NCI-H2196 treated with DMSO at 0.1 percent for 48 hours (cell line): ENCODE measurements at regions not wholly inside any gene's neighbourhood (a gene's known extent, or its start where the extent isn't known, plus 50 kb on each side); places are given as distances from the start of the nearest gene placed in this dataset.

Experiments
- DNase-seq: peaks from one replicate; lab custom pipeline; 2025; ENCODE audit not compliant: unreplicated experiment; lab: John Stamatoyannopoulos, UW

DNA sequence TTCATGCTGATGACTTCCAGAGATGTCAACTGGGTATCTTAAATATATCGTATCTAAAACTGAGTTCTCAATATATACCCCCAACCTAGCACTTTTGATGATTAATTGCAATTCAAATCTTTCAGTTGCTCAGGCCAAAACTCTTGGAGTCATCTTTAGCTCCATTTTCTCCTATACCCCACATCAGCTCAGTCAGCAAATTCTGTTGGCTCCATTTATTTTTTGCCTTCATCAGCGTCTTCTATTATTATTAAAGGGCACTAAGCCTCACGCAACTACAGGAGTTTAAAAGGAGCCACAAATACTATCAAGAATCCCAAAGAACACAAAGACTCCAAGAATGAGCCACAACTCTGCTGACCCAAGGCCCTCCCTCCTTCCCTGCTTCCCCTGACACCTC lies 134.9 kb downstream of the KCTD12 start:
- DNase-seq: no peak

GRCh38 chr13:76750126-76750525 lies 136.1 kb downstream of the KCTD12 start:
- no peak for DNase-seq

GRCh38 chr13:76745261-76746200 lies 140.7 kb downstream of the KCTD12 start:
- DNase-seq: no peak

GRCh38 chr13:76741624-76742023 lies 144.6 kb downstream of the KCTD12 start:
- DNase-seq: no peak

DNA sequence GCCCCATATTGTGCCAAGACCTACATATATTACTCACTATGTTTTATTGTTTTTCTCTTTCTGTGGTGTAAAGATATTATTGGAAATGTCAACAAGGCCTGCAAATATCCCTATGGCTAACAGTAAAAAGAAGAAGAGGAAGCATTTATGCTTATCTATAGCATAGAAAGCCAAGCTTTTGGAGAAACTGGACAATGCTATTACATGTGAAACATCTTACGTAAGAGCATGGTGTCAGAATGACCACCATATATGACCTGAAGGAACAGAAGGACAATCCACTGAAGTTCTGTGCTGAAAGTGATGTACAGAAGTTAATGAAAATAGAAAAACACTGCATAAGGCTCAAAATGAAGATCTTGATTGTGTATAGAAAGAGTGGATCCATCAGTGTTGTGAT lies 145.2 kb downstream of the KCTD12 start:
- DNase-seq: no peak

DNA sequence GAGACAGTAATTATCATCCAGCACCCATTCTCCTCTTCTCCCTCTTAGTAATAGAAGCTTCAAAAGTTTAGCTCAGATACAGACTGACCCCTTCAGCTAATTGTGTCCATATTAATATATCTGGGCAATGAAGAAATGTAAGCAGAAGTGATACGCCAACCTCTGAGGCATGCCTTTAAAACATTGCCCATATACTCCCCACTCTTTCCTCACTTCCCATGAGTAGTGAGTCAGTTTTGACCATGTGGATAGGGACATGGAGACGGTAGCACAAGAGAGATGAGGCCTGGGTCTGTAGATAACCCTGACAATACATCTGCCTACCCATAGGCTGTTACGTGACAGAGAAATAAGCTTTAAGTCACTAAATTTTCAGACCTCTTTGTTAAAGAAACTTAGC lies 147.6 kb downstream of the KCTD12 start:
- DNase-seq: no peak

DNA sequence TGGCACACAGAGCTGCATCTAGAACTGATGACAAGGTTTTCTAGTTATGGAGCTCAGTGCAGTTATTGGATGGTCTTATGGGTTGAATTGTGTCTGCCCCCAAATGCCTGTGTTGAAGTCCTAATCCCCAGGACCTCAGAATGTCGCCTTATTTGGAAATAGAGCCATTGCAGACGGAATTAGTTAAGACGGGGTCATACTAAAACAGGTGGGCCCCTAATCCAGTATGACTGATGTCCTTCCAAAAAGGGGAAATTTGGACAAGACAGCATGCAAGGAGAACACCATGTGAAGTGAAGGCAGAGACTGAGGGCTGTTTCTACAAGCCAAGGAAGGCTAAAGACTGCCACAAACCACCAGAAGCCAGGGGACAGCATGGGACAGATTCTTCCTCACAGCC lies 148.7 kb downstream of the KCTD12 start:
- DNase-seq: no peak

GRCh38 chr13:76735641-76736040 lies 150.6 kb downstream of the KCTD12 start:
- no peak for DNase-seq

DNA sequence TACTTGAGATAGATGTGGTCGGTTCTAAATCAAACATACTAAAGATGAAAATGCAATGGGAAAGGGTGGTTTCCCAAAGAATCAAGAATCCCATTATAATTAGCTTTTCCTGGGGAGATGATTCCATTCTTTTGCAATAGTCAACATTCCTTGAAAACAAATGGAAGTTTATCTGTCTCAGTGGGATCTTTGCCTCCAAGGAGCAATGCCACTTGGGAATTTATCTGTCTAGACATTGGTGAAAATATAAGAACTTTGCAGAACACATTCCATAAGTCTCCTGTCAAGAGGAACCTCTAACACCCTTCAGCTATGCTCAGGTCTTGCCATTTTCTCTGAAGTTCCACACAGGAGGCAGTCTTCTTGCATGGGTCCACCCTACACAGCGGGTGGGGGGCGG lies 152.5 kb downstream of the KCTD12 start:
- no peak for DNase-seq

- no peak for DNase-seq
These were observed 153.8 kb downstream of the KCTD12 start for GRCh38 chr13:76732367-76732766.

DNA sequence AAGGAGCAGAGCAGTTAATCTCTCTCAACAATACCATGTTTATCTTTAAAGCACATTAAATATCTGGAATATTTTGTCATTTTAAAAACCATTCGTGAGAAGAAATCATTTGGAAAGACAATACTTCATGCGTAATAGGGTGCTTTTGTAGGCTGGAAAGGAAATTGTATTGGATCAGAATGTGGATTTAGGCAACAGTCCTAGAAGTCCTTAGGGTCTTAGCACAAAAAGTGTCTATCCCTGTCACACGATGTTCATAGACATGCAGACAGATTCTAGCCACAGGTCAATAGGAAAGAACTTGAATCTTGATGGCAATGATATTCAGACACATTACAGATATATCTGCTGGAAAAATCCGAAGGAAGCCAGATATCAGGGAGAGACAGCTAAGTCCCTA lies 156.0 kb downstream of the KCTD12 start:
- DNase-seq: no peak

DNA sequence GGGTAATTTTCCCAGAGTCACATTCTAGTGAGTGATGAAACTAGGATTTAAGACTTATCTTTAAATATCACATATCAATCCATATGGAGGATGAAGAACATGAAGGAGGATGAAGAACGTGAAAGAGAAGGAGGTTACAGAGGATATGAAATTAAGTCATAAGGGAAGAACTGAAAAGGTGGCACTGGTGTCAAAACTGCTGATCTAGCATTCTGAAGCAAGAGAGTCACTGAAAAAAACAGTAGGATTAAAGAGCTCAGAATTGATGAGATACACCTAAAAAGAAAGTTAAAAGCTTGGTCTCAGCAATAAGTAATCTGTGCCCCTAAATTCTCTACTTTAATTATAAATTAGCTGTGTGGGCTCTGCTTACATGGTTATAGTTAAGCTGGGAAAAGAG lies 156.5 kb downstream of the KCTD12 start:
- no peak for DNase-seq

GRCh38 chr13:76725896-76726295 lies 160.3 kb downstream of the KCTD12 start:
- no peak for DNase-seq

GRCh38 chr13:76725211-76725610 lies 161.0 kb downstream of the KCTD12 start:
- no peak for DNase-seq

DNA sequence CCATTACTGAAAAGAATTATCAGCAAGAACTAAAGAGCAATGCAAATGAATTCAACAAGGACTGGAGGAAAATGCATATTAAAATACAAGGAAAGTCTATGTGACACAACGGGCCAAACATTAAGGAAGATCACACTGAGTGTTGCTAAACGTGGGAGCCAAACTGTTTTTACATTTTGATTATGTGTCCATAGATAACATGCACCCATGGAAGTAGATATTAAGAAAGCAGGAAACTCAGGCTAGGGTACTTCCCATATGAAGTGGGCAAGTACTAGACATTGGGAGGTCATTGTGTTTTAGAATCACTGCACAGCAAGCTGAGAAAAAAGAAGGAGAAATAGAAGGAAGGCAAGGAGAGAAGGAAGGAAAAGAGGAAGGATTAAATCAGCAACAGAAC lies 161.8 kb downstream of the KCTD12 start:
- no peak for DNase-seq

DNA sequence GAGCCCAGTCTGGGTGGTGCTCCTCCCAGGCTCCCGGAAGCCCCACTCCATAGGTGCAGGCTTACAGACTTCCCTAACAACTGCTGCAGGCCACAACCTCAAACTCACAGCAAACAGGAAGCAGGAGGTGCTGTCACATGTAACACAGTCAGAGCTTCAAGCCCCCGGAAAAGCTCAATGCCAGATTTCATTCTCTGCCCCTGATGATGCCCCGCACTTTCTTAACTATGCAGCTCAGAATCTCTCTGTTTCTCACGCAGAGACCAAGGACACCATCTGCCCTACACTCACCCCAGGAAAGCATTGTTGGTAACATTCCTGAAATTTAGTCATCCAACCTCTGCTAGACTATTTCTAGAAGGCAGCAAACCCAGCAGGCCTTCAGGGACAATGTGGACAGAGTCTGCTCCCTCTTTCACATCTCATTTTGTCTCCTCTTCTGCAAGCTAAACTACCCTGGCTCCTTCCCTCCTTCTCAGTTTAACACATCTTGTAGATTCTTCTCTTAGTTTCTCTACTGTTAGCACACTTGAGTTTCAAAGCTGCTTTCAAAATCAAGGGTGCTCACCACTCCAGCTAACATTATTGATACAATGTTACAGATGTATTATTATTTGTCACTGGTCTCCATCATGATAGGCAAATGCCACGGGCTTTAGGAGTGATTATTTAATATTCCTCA lies 162.5 kb downstream of the KCTD12 start:
- DNase-seq: no peak

- DNase-seq: no peak
These were observed 163.4 kb downstream of the KCTD12 start for GRCh38 chr13:76722782-76723181.

- DNase-seq: no peak
These were observed 165.4 kb downstream of the KCTD12 start for GRCh38 chr13:76720821-76721220.

DNA sequence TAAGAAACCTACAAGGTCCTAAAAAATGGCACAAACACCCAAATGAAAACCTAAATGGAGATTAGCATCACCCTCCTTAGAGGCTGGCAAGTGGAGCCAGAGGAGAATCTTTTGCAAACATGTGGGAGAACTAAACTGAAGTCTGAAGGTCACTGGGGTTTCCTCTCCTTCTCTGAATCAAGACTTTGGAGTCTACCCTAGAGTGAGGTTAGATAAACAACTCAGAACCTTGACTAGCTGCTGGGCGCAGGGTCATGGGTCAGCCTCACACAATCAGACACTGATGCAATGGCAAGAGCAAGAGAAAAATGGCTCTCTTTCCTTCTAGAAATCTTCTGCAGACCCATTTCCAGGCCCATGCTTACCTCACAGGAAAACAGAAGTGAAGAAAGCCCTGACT lies 165.8 kb downstream of the KCTD12 start:
- DNase-seq: no peak

DNA sequence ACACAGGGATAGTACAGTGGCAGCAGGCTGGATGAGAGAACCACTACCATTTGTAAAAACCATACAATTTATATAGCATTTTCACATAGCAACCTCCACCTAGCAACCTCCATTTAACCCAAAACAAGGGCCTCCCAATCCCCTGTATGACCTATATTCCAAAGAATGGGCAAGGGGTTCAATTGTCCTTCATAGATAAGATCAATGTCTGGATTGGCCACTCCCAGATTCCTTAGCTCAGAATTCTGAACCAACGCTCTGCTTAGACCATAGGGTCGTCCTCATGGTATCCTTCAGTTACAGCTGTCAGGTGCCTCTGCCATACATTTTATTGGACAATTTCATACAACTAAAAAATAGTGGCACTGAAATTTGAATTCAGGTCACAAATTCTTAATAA lies 166.2 kb downstream of the KCTD12 start:
- DNase-seq: no peak

GRCh38 chr13:76717092-76717491 lies 169.1 kb downstream of the KCTD12 start:
- no peak for DNase-seq

DNA sequence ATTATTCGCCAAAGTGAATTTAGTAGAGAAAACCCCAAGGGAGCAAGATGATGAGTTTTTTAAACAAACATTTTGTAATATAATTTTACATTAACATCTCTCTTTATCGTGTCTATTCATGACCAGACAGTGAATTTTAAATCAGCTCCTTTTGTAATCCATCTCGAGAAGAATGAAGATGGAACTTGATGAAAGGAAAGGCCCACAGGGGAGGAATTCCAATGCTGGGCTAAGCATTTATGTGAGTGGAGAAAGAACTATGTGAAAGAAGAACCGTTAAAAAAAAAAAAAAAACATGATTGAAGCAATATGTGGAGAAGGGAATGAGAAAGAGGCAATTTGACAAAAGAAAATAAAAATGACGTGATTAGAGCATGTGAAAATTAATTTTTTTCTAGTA lies 170.6 kb downstream of the KCTD12 start:
- DNase-seq: no peak
